H9 (cell line): ENCODE measurements at regions not wholly inside any gene's neighbourhood (a gene's known extent, or its start where the extent isn't known, plus 50 kb on each side); places are given as distances from the start of the nearest gene placed in this dataset.

Source experiments
- DNase-seq: peaks from one replicate; pipeline ENCODE4 v3.0.0-alpha.2; 2017
- H2AFZ ChIP-seq: one replicate; pipeline ENCODE4 v1.6.1; 2013; ENCODE audit warnings: mild to moderate bottlenecking, low read length, control low read depth, moderate library complexity
- H2AK5ac ChIP-seq: 2 replicates; pipeline ENCODE4 v1.6.1; 2013; ENCODE audit warnings: low read length, control low read depth, mixed read lengths; ENCODE audit not compliant: insufficient read length
- H2BK120ac ChIP-seq: one replicate; pipeline ENCODE4 v1.6.1; 2013; ENCODE audit warnings: low read depth, mild to moderate bottlenecking, low read length, control low read depth, inconsistent platforms; ENCODE audit not compliant: poor library complexity, severe bottlenecking
- H2BK12ac ChIP-seq: 2 replicates; pipeline ENCODE4 v1.6.1; 2013; ENCODE audit warnings: low read length, control low read depth, mixed read lengths, low read depth; ENCODE audit not compliant: insufficient read length
- H2BK15ac ChIP-seq: 2 replicates; pipeline ENCODE4 v1.6.1; 2013; ENCODE audit warnings: low read depth, low read length, control low read depth
- H2BK20ac ChIP-seq: one replicate; pipeline ENCODE4 v1.6.1; 2013; ENCODE audit warnings: low read depth, mild to moderate bottlenecking, low read length, control low read depth, inconsistent platforms; ENCODE audit not compliant: poor library complexity, severe bottlenecking
- H2BK5ac ChIP-seq: 2 replicates; pipeline ENCODE4 v1.6.1; 2013; ENCODE audit warnings: low read length, control low read depth, mixed read lengths; ENCODE audit not compliant: insufficient read length
- H3K14ac ChIP-seq: 2 replicates; pipeline ENCODE4 v1.6.1; 2013; ENCODE audit warnings: low read length, control low read depth; ENCODE audit not compliant: insufficient read depth
- H3K18ac ChIP-seq: 2 replicates; pipeline ENCODE4 v1.6.1; 2013; ENCODE audit warnings: low read depth, mild to moderate bottlenecking, mixed read lengths, low read length, control low read depth; ENCODE audit not compliant: insufficient read length
- H3K23ac ChIP-seq: 2 replicates; pipeline ENCODE4 v1.6.1; 2013; ENCODE audit warnings: low read length, control low read depth, mixed read lengths, low read depth; ENCODE audit not compliant: insufficient read length
- H3K23me2 ChIP-seq: 2 replicates; pipeline ENCODE4 v1.6.1; 2013; ENCODE audit warnings: low read depth, mild to moderate bottlenecking, mixed read lengths, low read length, control low read depth; ENCODE audit not compliant: insufficient read length, poor library complexity, severe bottlenecking
- H3K27ac ChIP-seq: 2 replicates; pipeline ENCODE4 v1.5.1; 2013; ENCODE audit warnings: low read length, control low read depth, mixed read lengths, low read depth; ENCODE audit not compliant: insufficient read length
- H3K27me3 ChIP-seq: 2 replicates; pipeline ENCODE4 v1.6.1; 2013; ENCODE audit warnings: low read length, control low read depth, inconsistent platforms; ENCODE audit not compliant: insufficient read depth
- H3K4ac ChIP-seq: 2 replicates; pipeline ENCODE4 v1.6.1; 2013; ENCODE audit warnings: low read depth, mild to moderate bottlenecking, control low read depth, inconsistent platforms, low read length, moderate library complexity
- H3K4me1 ChIP-seq: 2 replicates; pipeline ENCODE4 v1.6.1; 2013; ENCODE audit warnings: low read length, control low read depth, inconsistent platforms; ENCODE audit not compliant: insufficient read depth
- H3K4me2 ChIP-seq: 2 replicates; pipeline ENCODE4 v1.6.1; 2013; ENCODE audit warnings: low read length, control low read depth, mixed read lengths; ENCODE audit not compliant: insufficient read length, insufficient read depth
- H3K56ac ChIP-seq: 2 replicates; pipeline ENCODE4 v1.6.1; 2013; ENCODE audit warnings: low read depth, mild to moderate bottlenecking, mixed read lengths, low read length, control low read depth; ENCODE audit not compliant: insufficient read length
- H3K79me1 ChIP-seq: 2 replicates; pipeline ENCODE4 v1.6.1; 2013; ENCODE audit warnings: low read depth, mild to moderate bottlenecking, moderate library complexity, low read length, control low read depth, inconsistent platforms; ENCODE audit not compliant: insufficient read depth, poor library complexity, severe bottlenecking
- H3K79me2 ChIP-seq: 2 replicates; pipeline ENCODE4 v1.6.1; 2013; ENCODE audit warnings: low read length, control low read depth, inconsistent platforms; ENCODE audit not compliant: insufficient read depth
- H3K9ac ChIP-seq: 2 replicates; pipeline ENCODE4 v1.6.1; 2013; ENCODE audit warnings: low read length, control low read depth, mixed read lengths; ENCODE audit not compliant: insufficient read length; ENCODE audit errors: extremely low read depth
- H3K9me3 ChIP-seq: one replicate; pipeline ENCODE4 v1.6.1; 2013; ENCODE audit warnings: low read depth, low read length, inconsistent platforms; ENCODE audit not compliant: control insufficient read depth
- H3T11ph ChIP-seq: one replicate; pipeline ENCODE4 v1.6.1; 2013; ENCODE audit warnings: mild to moderate bottlenecking, low read length, control low read depth, inconsistent platforms
- H4K20me1 ChIP-seq: one replicate; pipeline ENCODE4 v1.6.1; 2013; ENCODE audit not compliant: control insufficient read depth, insufficient read length, insufficient read depth
- H4K5ac ChIP-seq: 2 replicates; pipeline ENCODE4 v1.6.1; 2013; ENCODE audit warnings: low read depth, mild to moderate bottlenecking, mixed read lengths, low read length, control low read depth; ENCODE audit not compliant: insufficient read length
- H4K8ac ChIP-seq: replicated peaks from 2 replicates; pipeline ENCODE4 v1.6.1; 2013; ENCODE audit warnings: low read length, control low read depth, mixed read lengths, low read depth; ENCODE audit not compliant: insufficient read length
- H4K91ac ChIP-seq: 2 replicates; pipeline ENCODE4 v1.6.1; 2013; ENCODE audit warnings: low read depth, mild to moderate bottlenecking, moderate library complexity, mixed read lengths, low read length, control low read depth; ENCODE audit not compliant: insufficient read length
- H3K27ac Mint-ChIP-seq, 3 experiments: 2 replicates in 2 of 3; 3 replicates in 1 of 3; pipeline ENCODE4 v1.8.0; 2020 to 2021; ENCODE audit warnings: mixed read lengths in 3 of 3, mild to moderate bottlenecking in 1 of 3, moderate library complexity in 1 of 3
- H3K27me3 Mint-ChIP-seq: 2 replicates; pipeline ENCODE4 v1.8.0; 2021; ENCODE audit warnings: low read depth, mild to moderate bottlenecking, moderate library complexity, mixed read lengths
- H3K36me3 Mint-ChIP-seq, 3 experiments: 2 replicates in 2 of 3; 3 replicates in 1 of 3; pipeline ENCODE4 v1.8.0; 2020 to 2021; ENCODE audit warnings: low read depth in 3 of 3, mixed read lengths in 3 of 3; ENCODE audit not compliant: insufficient read depth in 1 of 3
- H3K4me1 Mint-ChIP-seq, 2 experiments: 2 replicates each; pipeline ENCODE4 v1.8.0; 2020; ENCODE audit warnings: mixed read lengths in 2 of 2
- H3K4me3 Mint-ChIP-seq, 2 experiments: 2 replicates in 1 of 2; 3 replicates in 1 of 2; pipeline ENCODE4 v1.8.0; 2020 to 2021; ENCODE audit warnings: mild to moderate bottlenecking in 2 of 2, mixed read lengths in 2 of 2, moderate library complexity in 1 of 2
- H3K9me3 Mint-ChIP-seq, 2 experiments: 2 replicates in 1 of 2; 3 replicates in 1 of 2; pipeline ENCODE4 v1.8.0; 2020; ENCODE audit warnings: mild to moderate bottlenecking in 2 of 2, mixed read lengths in 2 of 2, moderate library complexity in 1 of 2
- CTCF ChIP-seq: fragments of 200-600 bp; sonication (generic); conservative IDR thresholded peaks from 3 replicates; pipeline ENCODE4 v1.8.0; 2021; ENCODE audit warnings: antibody characterized with exemption, mild to moderate bottlenecking
- WGBS: extraction: QIAGEN DNeasy Blood & Tissue Kit; methylation state at CpG from one replicate; pipeline ENCODE4 v1.1.7; 2013; ENCODE audit warnings: missing lambda C conversion rate, low lambda C conversion rate, mixed read lengths; ENCODE audit not compliant: insufficient read length; ENCODE audit errors: extremely low coverage; 5-methylcytosine and 5-hydroxymethylcytosine counted together

DNA sequence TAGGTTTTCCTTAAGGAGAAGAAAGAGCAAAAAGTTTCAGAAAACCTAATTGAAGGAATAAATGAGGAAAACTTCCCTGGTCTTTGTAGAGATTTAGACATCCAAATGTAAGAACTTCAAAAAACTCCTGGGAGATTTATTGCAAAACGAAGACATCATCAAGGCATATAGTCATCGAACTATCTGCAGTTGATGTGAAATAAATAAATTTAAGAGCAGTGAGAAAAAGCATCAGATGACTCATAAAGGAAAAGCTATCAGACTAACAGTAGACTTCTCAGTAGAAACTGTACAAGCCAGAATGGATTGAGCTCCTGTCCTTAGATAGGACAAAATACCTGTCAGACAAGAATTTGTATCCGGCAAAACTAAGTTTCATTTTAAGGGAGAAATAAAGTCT is 569.4 kb upstream of the ADAMTS5 start:
- Histone ChIP-seq H3K18ac (no peak overlapping the region), H3K79me2 (no peaks in the 10 kb centered on the region), H3K27ac (no peak overlapping the region), H3K27me3 (no peaks in the 10 kb centered on the region), H2BK120ac (no peak overlapping the region), H4K20me1 (no peaks in the 10 kb centered on the region), H3K4me2 (no peak overlapping the region), H3K4me1 (no peaks in the 10 kb centered on the region), H3K23ac (no peak overlapping the region), H3K56ac (no peak overlapping the region), H2BK5ac (no peak overlapping the region), H2AFZ (no peak overlapping the region), H3K9me3 (no peaks in the 10 kb centered on the region), H3K4ac (no peak overlapping the region), H4K8ac (no peak overlapping the region), H2BK20ac (no peak overlapping the region), H3K79me1 (no peaks in the 10 kb centered on the region), H3K9ac (no peak overlapping the region), H4K91ac (no peak overlapping the region), H3T11ph (no peak overlapping the region), H3K23me2 (no peaks in the 10 kb centered on the region), H4K5ac (no peak overlapping the region), H2BK15ac (no peak overlapping the region), H2BK12ac (no peak overlapping the region), H3K14ac (no peak overlapping the region), H2AK5ac (no peak overlapping the region)
- DNase-seq: no peak
- no peaks in the 10 kb centered on the region for H3K27me3 Mint-ChIP-seq
- TF ChIP-seq CTCF: no peak
- no CpG with 5 or more reads among the region's 3 CpGs for WGBS
- H3K4me3 Mint-ChIP-seq: no peak overlapping the region
- no peaks in the 10 kb centered on the region for H3K36me3 Mint-ChIP-seq
- no peaks in the 10 kb centered on the region for H3K9me3 Mint-ChIP-seq
- no peak overlapping the region for H3K27ac Mint-ChIP-seq
- H3K4me1 Mint-ChIP-seq: no peaks in the 10 kb centered on the region
